NB4 (cell line): ENCODE measurements at regions not wholly inside any gene's neighbourhood (a gene's known extent, or its start where the extent isn't known, plus 50 kb on each side); places are given as distances from the start of the nearest gene placed in this dataset.

Experiments used
- CTCF ChIP-seq: IDR thresholded peaks from one replicate; pipeline ENCODE4 v1.5.1; 2012; ENCODE audit warnings: low read depth, low read length
- MAX ChIP-seq: IDR thresholded peaks from 2 replicates; pipeline ENCODE4 v1.6.1; 2011; ENCODE audit warnings: low read depth, low read length
- MYC ChIP-seq: IDR thresholded peaks from 2 replicates; pipeline ENCODE4 v1.6.1; 2011; ENCODE audit warnings: low read depth, low read length
- POLR2A ChIP-seq: IDR thresholded peaks from 2 replicates; pipeline ENCODE4 v1.6.1; 2011; ENCODE audit warnings: mild to moderate bottlenecking; ENCODE audit not compliant: insufficient read length; ENCODE audit errors: extremely low read depth

- no peak for TF ChIP-seq MAX
- no peak for TF ChIP-seq CTCF
- TF ChIP-seq POLR2A = no peak
- no peak for TF ChIP-seq MYC
Observed at GRCh38 chr2:205906419-205906818, 179.6 kb downstream of the INO80D start.
